ENCODE measurements at regions not wholly inside any gene's neighbourhood (a gene's known extent, or its start where the extent isn't known, plus 50 kb on each side); places are given as distances from the start of the nearest gene placed in this dataset.

DNA sequence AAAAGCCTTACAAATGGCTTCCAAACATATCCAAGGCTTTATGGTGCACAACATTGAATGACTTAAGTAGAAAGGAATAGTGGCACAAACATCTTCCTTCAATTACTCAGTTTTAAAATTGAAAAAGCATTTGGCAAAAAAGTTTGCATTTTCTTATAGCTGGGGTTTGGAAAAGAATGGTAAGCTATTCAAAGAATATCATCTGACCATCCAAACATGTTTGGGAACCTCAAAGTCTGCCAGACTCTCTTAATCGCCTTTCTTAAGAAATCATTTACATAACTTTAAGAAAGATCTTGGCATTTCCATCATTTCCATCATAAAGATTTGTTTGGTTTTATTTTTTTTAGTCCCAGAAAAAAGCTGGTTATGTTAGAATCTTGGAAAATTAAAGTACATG is 210.1 kb upstream of the PELI2 start:
- Mint-ChIP-seq H3K36me3 (ENCODE audit: low read depth) (no peaks in the 10 kb centered on the region; the same call in 2 of the 3 replicates), H3K27ac (no peak overlapping the region), H3K4me3 (no peak overlapping the region), H3K4me1 (peaks cover 31% of the 10 kb centered on the region), H3K27me3 (ENCODE audit: insufficient read depth, low read depth, poor library complexity) (no peaks in the 10 kb centered on the region), H3K9me3 (no peaks in the 10 kb centered on the region)
- DNase-seq (ENCODE audit: low spot score): no peak
- Histone ChIP-seq H2AFZ (no peak overlapping the region), H3K36me3 (ENCODE audit: insufficient read depth) (no peaks in the 10 kb centered on the region), H3K4me3 (no peak overlapping the region), H3K27ac (ENCODE audit: low read depth) (peak overlapping the region; percentile 51; the same call in 1 of the 2 replicates), H3K4me2 (peak overlapping the region; percentile 51; the same call in 1 of the 2 replicates), H3K27me3 (ENCODE audit: insufficient read depth) (no peaks in the 10 kb centered on the region), H4K20me1 (replicated peaks; ENCODE audit: insufficient read depth) (no peaks in the 10 kb centered on the region), H3F3A (replicated peaks; ENCODE audit: low read depth) (0 out of 2 replicates have a peak, but pooled peaks cover 4% of the 10 kb centered on the region), H3K79me2 (replicated peaks; ENCODE audit: insufficient read depth) (no peaks in the 10 kb centered on the region), H3K9me2 (ENCODE audit: insufficient read depth) (no peaks in the 10 kb centered on the region), H3K4me1 (ENCODE audit: insufficient read depth) (peaks cover 24% of the 10 kb centered on the region)
- TF ChIP-seq ZNF114 (CRISPR knock-in tag; IDR thresholded peaks at IDR 0.05): no peak
- ATAC-seq: no peak

- 0 out of 2 replicates have a peak, but pooled peaks cover 4% of the 10 kb centered on the region for H3F3A ChIP-seq (replicated peaks; ENCODE audit: low read depth)
- no peak overlapping the region for H2AFZ ChIP-seq
- no peaks in the 10 kb centered on the region for H3K36me3 ChIP-seq (ENCODE audit: insufficient read depth)
- no peak for ATAC-seq
- no peak overlapping the region for H3K27ac ChIP-seq (ENCODE audit: low read depth)
- H3K4me1 ChIP-seq (ENCODE audit: insufficient read depth): peaks cover 19% of the 10 kb centered on the region
- no peaks in the 10 kb centered on the region for H3K27me3 ChIP-seq (ENCODE audit: insufficient read depth)
- no peak overlapping the region for H3K4me3 ChIP-seq
- Mint-ChIP-seq H3K4me3 (no peak overlapping the region), H3K9me3 (no peaks in the 10 kb centered on the region), H3K27ac (no peak overlapping the region), H3K4me1 (peaks cover 31% of the 10 kb centered on the region), H3K36me3 (ENCODE audit: low read depth) (no peaks in the 10 kb centered on the region; the same call in 2 of the 3 replicates), H3K27me3 (ENCODE audit: insufficient read depth, low read depth, poor library complexity) (no peaks in the 10 kb centered on the region)
- H3K4me2 ChIP-seq: no peak overlapping the region
- no peaks in the 10 kb centered on the region for H3K79me2 ChIP-seq (replicated peaks; ENCODE audit: insufficient read depth)
- H4K20me1 ChIP-seq (replicated peaks; ENCODE audit: insufficient read depth): no peaks in the 10 kb centered on the region
- TF ChIP-seq ZNF114 (CRISPR knock-in tag; IDR thresholded peaks at IDR 0.05): no peak
- TF ChIP-seq CTCF (conservative IDR thresholded peaks at IDR 0.05; ENCODE audit: low read depth in 2 of 2): no peak
- no peak for TF ChIP-seq REST (IDR thresholded peaks at IDR 0.05; ENCODE audit: unreplicated experiment)
- no peak for TF ChIP-seq CREB1 (CRISPR knock-in tag; IDR thresholded peaks at IDR 0.05; ENCODE audit: low read depth)
- TF ChIP-seq POLR2AphosphoS5 (IDR thresholded peaks at IDR 0.05; ENCODE audit: low read depth): no peak
- TF ChIP-seq STAT1 (IDR thresholded peaks at IDR 0.05; ENCODE audit: unreplicated experiment): no peak
- peaks cover 3% of the 10 kb centered on the region; the same call in 1 of the 2 replicates for H3K9me2 ChIP-seq (ENCODE audit: insufficient read depth)
- no peak for DNase-seq (ENCODE audit: low spot score)
Measured at GRCh38 chr14:55909879-55910278, 208.3 kb upstream of the PELI2 start.

Data from GM23338 (cell line).